ENCODE measurements at regions not wholly inside any gene's neighbourhood (a gene's known extent, or its start where the extent isn't known, plus 50 kb on each side); places are given as distances from the start of the nearest gene placed in this dataset.

GRCh38 chr12:89217472-89217871 lies 134.8 kb downstream of the DUSP6 start:
- WGBS, 2 donors, result 86 to 88% methylated on average over 2 of the region's 2 CpGs
- H3K4me1 ChIP-seq (ENCODE audit: control insufficient read depth in 5 of 5, insufficient read depth in 5 of 5, low read length in 5 of 5), result peaks cover 0 to 3% (median 0%) of the 10 kb centered on the region in 5 donors
- no peak for ATAC-seq (ENCODE audit: insufficient read depth, low FRiP score)

GRCh38 chr12:89216211-89216952 lies 135.9 kb downstream of the DUSP6 start:
- no peaks in the 10 kb centered on the region for H3K27me3 ChIP-seq (ENCODE audit: control insufficient read depth in 3 of 3, insufficient read depth in 3 of 3, low read length in 2 of 3)
- ATAC-seq (ENCODE audit: insufficient read depth, low FRiP score) (no peak), DNase-seq (no peak)
- H3K9ac ChIP-seq (ENCODE audit: insufficient read depth in 1 of 2, low read length in 2 of 2), result no peak overlapping the region
- H3K9me3 ChIP-seq (ENCODE audit: control insufficient read depth in 4 of 4, insufficient read depth in 3 of 4, low read length in 3 of 4), result no peaks in the 10 kb centered on the region
- H3K36me3 ChIP-seq (ENCODE audit: control insufficient read depth in 4 of 4, insufficient read depth in 4 of 4, low read length in 4 of 4), result no peaks in the 10 kb centered on the region
- 91 to 96% methylated on average over 1 of the region's 1 CpG for WGBS, 2 donors
- no peak overlapping the region for H3K27ac ChIP-seq (ENCODE audit: low read depth in 1 of 2, low read length in 1 of 2)
- no peak for TF ChIP-seq CTCF (IDR thresholded peaks at IDR 0.05; ENCODE audit: control extremely low read depth, extremely low read depth)
- H3K4me3 ChIP-seq, result no peak overlapping the region
- H3K4me1 ChIP-seq (ENCODE audit: control insufficient read depth in 5 of 5, insufficient read depth in 5 of 5, low read length in 5 of 5), result peaks cover 0 to 4% (median 0%) of the 10 kb centered on the region in 5 donors

More at GRCh38 chr12:89217472-89217871, 134.8 kb downstream of the DUSP6 start:
- no peaks in the 10 kb centered on the region for H3K27me3 ChIP-seq (ENCODE audit: control insufficient read depth in 3 of 3, insufficient read depth in 3 of 3, low read length in 2 of 3)
- no peak for TF ChIP-seq CTCF (IDR thresholded peaks at IDR 0.05; ENCODE audit: control extremely low read depth, extremely low read depth)
- no peaks in the 10 kb centered on the region for H3K9me3 ChIP-seq (ENCODE audit: control insufficient read depth in 4 of 4, insufficient read depth in 3 of 4, low read length in 3 of 4)
- no peak for DNase-seq
- no peak overlapping the region for H3K9ac ChIP-seq (ENCODE audit: insufficient read depth in 1 of 2, low read length in 2 of 2)
- H3K27ac ChIP-seq (ENCODE audit: low read depth in 1 of 2, low read length in 1 of 2), result no peak overlapping the region
- no peak overlapping the region for H3K4me3 ChIP-seq
- H3K36me3 ChIP-seq (ENCODE audit: control insufficient read depth in 4 of 4, insufficient read depth in 4 of 4, low read length in 4 of 4), result no peaks in the 10 kb centered on the region

DNA sequence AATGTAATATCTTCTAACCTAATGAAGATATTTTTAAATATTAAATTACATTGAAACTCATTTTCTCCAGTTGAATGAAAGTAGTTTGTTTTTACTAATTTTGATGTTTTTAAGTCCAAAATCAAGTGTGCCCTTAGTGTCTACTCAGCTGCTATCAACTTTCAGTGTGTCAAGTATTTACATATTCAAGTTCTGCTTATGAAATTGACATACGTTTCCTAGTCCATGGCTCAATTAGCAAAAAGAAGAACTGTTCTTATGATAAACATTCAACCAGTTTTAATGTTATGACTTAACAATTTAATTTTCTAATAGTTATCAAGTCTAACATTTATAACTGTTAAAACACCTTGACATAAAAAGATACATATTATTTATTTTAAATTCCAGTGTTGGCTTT lies 137.1 kb downstream of the DUSP6 start:
- Histone ChIP-seq H3K9me3 (ENCODE audit: control insufficient read depth in 4 of 4, insufficient read depth in 3 of 4, low read length in 3 of 4) (no peaks in the 10 kb centered on the region), H3K27me3 (ENCODE audit: control insufficient read depth in 3 of 3, insufficient read depth in 3 of 3, low read length in 2 of 3) (no peaks in the 10 kb centered on the region), H3K36me3 (ENCODE audit: control insufficient read depth in 4 of 4, insufficient read depth in 4 of 4, low read length in 4 of 4) (no peaks in the 10 kb centered on the region), H3K4me3 (no peak overlapping the region), H3K4me1 (ENCODE audit: control insufficient read depth in 5 of 5, insufficient read depth in 5 of 5, low read length in 5 of 5) (peaks cover 0 to 4% (median 0%) of the 10 kb centered on the region in 5 donors), H3K27ac (ENCODE audit: low read depth in 1 of 2, low read length in 1 of 2) (no peak overlapping the region), H3K9ac (ENCODE audit: insufficient read depth in 1 of 2, low read length in 2 of 2) (no peak overlapping the region)
- DNase-seq, result no peak
- no peak for ATAC-seq (ENCODE audit: insufficient read depth, low FRiP score)
- WGBS, 2 donors, result 18 to 49% methylated on average over 1 of the region's 1 CpG
- no peak for TF ChIP-seq CTCF (IDR thresholded peaks at IDR 0.05; ENCODE audit: control extremely low read depth, extremely low read depth)

Data from lung (tissue), 11 donors.